H1 (cell line): ENCODE measurements at regions not wholly inside any gene's neighbourhood (a gene's known extent, or its start where the extent isn't known, plus 50 kb on each side); places are given as distances from the start of the nearest gene placed in this dataset.

Experiments
- CTCF ChIA-PET: fragments of 300-600 bp; sonication (Branson Sonifier 250); formaldehyde crosslinking; loops from one replicate; lab custom pipeline; 2021; ENCODE audit not compliant: partially characterized antibody; lab: Charles Lee
- POLR2A ChIA-PET: fragments of 300-600 bp; sonication (Branson Sonifier 250); formaldehyde crosslinking; loops from one replicate; lab custom pipeline; 2021; ENCODE audit warnings: inconsistent platforms; ENCODE audit not compliant: partially characterized antibody; lab: Charles Lee
- DNase-seq, 2 experiments: peaks; one replicate each; pipeline versions ENCODE4 v3.0.0 to v3.0.0-alpha.2; 2010 to 2022; ENCODE audit warnings: low spot score in 2 of 2, low read depth in 1 of 2, mixed read lengths in 1 of 2
- FAIRE-seq: peaks from 2 replicates; lab custom pipeline; 2011; peaks lifted over from hg19 to GRCh38; lab: Jason Lieb, UNC
- H2AFZ ChIP-seq: 2 replicates; pipeline ENCODE4 v1.8.1; 2012; ENCODE audit warnings: low read length, inconsistent platforms
- H2AK5ac ChIP-seq: 2 replicates; pipeline ENCODE4 v1.6.1; 2013; ENCODE audit warnings: low read depth, low read length
- H2BK120ac ChIP-seq: replicated peaks from 2 replicates; pipeline ENCODE3; 2013; ENCODE audit warnings: low read depth, low read length, inconsistent platforms
- H2BK12ac ChIP-seq: 2 replicates; pipeline ENCODE4 v1.6.1; 2013; ENCODE audit warnings: low read depth, low read length
- H2BK15ac ChIP-seq: 2 replicates; pipeline ENCODE4 v1.6.1; 2013; ENCODE audit warnings: low read length
- H2BK20ac ChIP-seq: 2 replicates; pipeline ENCODE4 v1.6.1; 2013; ENCODE audit warnings: low read length
- H2BK5ac ChIP-seq: 2 replicates; pipeline ENCODE4 v1.6.1; 2013; ENCODE audit warnings: low read depth, low read length
- H3K14ac ChIP-seq: 2 replicates; pipeline ENCODE4 v1.6.1; 2013; ENCODE audit warnings: inconsistent platforms; ENCODE audit not compliant: insufficient read length
- H3K18ac ChIP-seq: 2 replicates; pipeline ENCODE4 v1.6.1; 2013; ENCODE audit warnings: low read length; ENCODE audit errors: extremely low read depth
- H3K23ac ChIP-seq: 2 replicates; pipeline ENCODE4 v1.6.1; 2013; ENCODE audit warnings: inconsistent platforms; ENCODE audit not compliant: insufficient read length
- H3K23me2 ChIP-seq: 2 replicates; pipeline ENCODE4 v1.6.1; 2013; ENCODE audit warnings: low read depth, low read length
- H3K27ac ChIP-seq: 2 replicates; pipeline ENCODE4 v1.6.1; 2011; ENCODE audit warnings: low read depth, low read length, inconsistent platforms
- H3K27me3 ChIP-seq, 4 experiments: replicated peaks in 1 of 4; 1 replicate in 1 of 4; 2 replicates in 3 of 4; pipeline versions ENCODE4 v1.6.1 to v1.8.1; 2011 to 2013; ENCODE audit warnings: low read length in 3 of 4, mild to moderate bottlenecking in 3 of 4, inconsistent platforms in 2 of 4, mixed read lengths in 2 of 4, moderate library complexity in 1 of 4; ENCODE audit not compliant: control insufficient read depth in 3 of 4, insufficient read depth in 3 of 4; ENCODE audit errors: extremely low read depth in 1 of 4
- H3K36me3 ChIP-seq, 4 experiments: 2 replicates each; pipeline versions ENCODE4 v1.6.1 to v1.8.1; 2011 to 2013; ENCODE audit warnings: mild to moderate bottlenecking in 4 of 4, low read length in 3 of 4, moderate library complexity in 2 of 4, control low read depth in 1 of 4, inconsistent platforms in 1 of 4; ENCODE audit not compliant: insufficient read depth in 4 of 4, control insufficient read depth in 2 of 4
- H3K4ac ChIP-seq: replicated peaks from 2 replicates; pipeline ENCODE3; 2013; ENCODE audit warnings: low read length, low read depth, mixed read lengths, inconsistent platforms; ENCODE audit not compliant: insufficient read length
- H3K4me1 ChIP-seq, 4 experiments: replicated peaks in 1 of 4; 1 replicate in 1 of 4; 2 replicates in 3 of 4; pipeline versions ENCODE4 v1.6.1 to v1.8.1; 2011 to 2013; ENCODE audit warnings: low read length in 3 of 4, inconsistent platforms in 2 of 4, mixed read lengths in 1 of 4; ENCODE audit not compliant: insufficient read depth in 4 of 4, control insufficient read depth in 3 of 4
- H3K4me2 ChIP-seq, 2 experiments: 2 replicates each; pipeline versions ENCODE4 v1.6.1 to v1.8.1; 2011 to 2013; ENCODE audit warnings: low read depth in 2 of 2, low read length in 2 of 2, control low read depth in 1 of 2, inconsistent platforms in 1 of 2, mild to moderate bottlenecking in 1 of 2; ENCODE audit not compliant: insufficient read depth in 1 of 2
- H3K4me3 ChIP-seq, 4 experiments: fragments of 200-600, 300-600 bp in 1 of 4; sonication (generic), shearing (Covaris generic), sonication (Bioruptor Twin) in 1 of 4; 2 replicates each; pipeline versions ENCODE4 v1.5.1 to v1.8.1; 2011 to 2016; ENCODE audit warnings: low read length in 4 of 4, low read depth in 3 of 4, control low read depth in 2 of 4, inconsistent platforms in 2 of 4, mild to moderate bottlenecking in 2 of 4, mixed read lengths in 1 of 4, moderate library complexity in 1 of 4; ENCODE audit not compliant: insufficient read depth in 2 of 4; ENCODE audit errors: extremely low read depth in 1 of 4
- H3K56ac ChIP-seq: replicated peaks from 2 replicates; pipeline ENCODE3; 2013; ENCODE audit warnings: low read depth, mild to moderate bottlenecking, mixed read lengths, low read length, inconsistent platforms; ENCODE audit not compliant: insufficient read length
- H3K79me1 ChIP-seq: 2 replicates; pipeline ENCODE4 v1.6.1; 2013; ENCODE audit warnings: low read depth, low read length, control low read depth
- H3K79me2 ChIP-seq, 2 experiments: 2 replicates each; pipeline versions ENCODE4 v1.6.1 to v1.8.1; 2012 to 2013; ENCODE audit warnings: low read length in 2 of 2, mild to moderate bottlenecking in 2 of 2, inconsistent platforms in 1 of 2; ENCODE audit not compliant: insufficient read depth in 2 of 2, control insufficient read depth in 1 of 2
- H3K9ac ChIP-seq, 4 experiments: replicated peaks in 1 of 4; 1 replicate in 1 of 4; 2 replicates in 3 of 4; pipeline versions ENCODE4 v1.6.1 to v1.8.1; 2011 to 2013; ENCODE audit warnings: low read depth in 3 of 4, low read length in 3 of 4, control low read depth in 2 of 4, mild to moderate bottlenecking in 2 of 4, moderate library complexity in 2 of 4, inconsistent platforms in 1 of 4; ENCODE audit errors: extremely low read depth in 1 of 4
- H3K9me3 ChIP-seq, 2 experiments: 2 replicates each; pipeline versions ENCODE4 v1.6.1 to v1.8.1; 2012 to 2013; ENCODE audit warnings: mild to moderate bottlenecking in 2 of 2, moderate library complexity in 2 of 2, control low read depth in 1 of 2, inconsistent platforms in 1 of 2, low read depth in 1 of 2, low read length in 1 of 2, mixed read lengths in 1 of 2; ENCODE audit not compliant: insufficient read depth in 2 of 2
- H4K20me1 ChIP-seq, 2 experiments: replicated peaks in 1 of 2; 2 replicates each; pipeline versions ENCODE3 to v1.8.1; 2011 to 2013; ENCODE audit warnings: inconsistent platforms in 2 of 2, low read length in 2 of 2, mild to moderate bottlenecking in 1 of 2; ENCODE audit not compliant: insufficient read depth in 2 of 2, control insufficient read depth in 1 of 2
- H4K5ac ChIP-seq: 2 replicates; pipeline ENCODE4 v1.6.1; 2013; ENCODE audit warnings: low read length, low read depth, mixed read lengths, inconsistent platforms; ENCODE audit not compliant: insufficient read length
- H4K8ac ChIP-seq: 2 replicates; pipeline ENCODE4 v1.8.0; 2013; ENCODE audit warnings: mild to moderate bottlenecking, moderate library complexity, low read length, inconsistent platforms; ENCODE audit not compliant: insufficient read depth; ENCODE audit errors: extremely low read depth
- H4K91ac ChIP-seq: replicated peaks from 2 replicates; pipeline ENCODE3; 2013; ENCODE audit warnings: low read length, mixed read lengths, inconsistent platforms; ENCODE audit not compliant: insufficient read length
- BRCA1 ChIP-seq: IDR thresholded peaks from 2 replicates; pipeline ENCODE4 v1.6.1; 2012; ENCODE audit warnings: low read depth, low read length, improper control_type of control experiment
- CTCF ChIP-seq, 3 experiments: IDR thresholded peaks; 1 replicate in 2 of 3; 2 replicates in 1 of 3; pipeline versions ENCODE4 v1.5.1 to v1.6.1; 2011; ENCODE audit warnings: low read length in 3 of 3, mild to moderate bottlenecking in 3 of 3, inconsistent platforms in 2 of 3, low read depth in 1 of 3, moderate library complexity in 1 of 3; ENCODE audit not compliant: insufficient read depth in 1 of 3; ENCODE audit errors: control extremely low read depth in 1 of 3
- RAD21 ChIP-seq, 2 experiments: IDR thresholded peaks in 1 of 2; conservative IDR thresholded peaks in 1 of 2; 2 replicates each; pipeline ENCODE4 v1.6.1; 2011; ENCODE audit warnings: low read depth in 2 of 2, low read length in 2 of 2, improper control_type of control experiment in 1 of 2, inconsistent platforms in 1 of 2, mild to moderate bottlenecking in 1 of 2, moderate library complexity in 1 of 2
- RXRA ChIP-seq: IDR thresholded peaks from 2 replicates; pipeline ENCODE4 v1.6.1; 2011; ENCODE audit warnings: low read depth, mild to moderate bottlenecking, low read length, moderate library complexity; ENCODE audit not compliant: insufficient read depth
- WGBS, 2 experiments: shearing (Covaris generic) in 1 of 2; methylation state at CpG; one replicate each; pipeline versions ENCODE4 v1.1.6 to v1.1.7; 2013 to 2015; ENCODE audit warnings: low lambda C conversion rate in 2 of 2, mixed read lengths in 2 of 2, inconsistent platforms in 1 of 2, low coverage in 1 of 2, missing lambda C conversion rate in 1 of 2; ENCODE audit not compliant: insufficient replicate concordance in 2 of 2, insufficient coverage in 1 of 2, insufficient read length in 1 of 2; ENCODE audit errors: extremely low coverage in 1 of 2, missing lambda C conversion rate in 1 of 2; 5-methylcytosine and 5-hydroxymethylcytosine counted together

- TF ChIP-seq RXRA: no peak
Observed at GRCh38 chr14:25944020-25944419, 653.8 kb downstream of the NOVA1 start (continued).

GRCh38 chr14:25943329-25943728, 654.5 kb downstream of the NOVA1 start:
- no peak overlapping the region for H2AFZ ChIP-seq
- 100% methylated on average over 1 of the region's 1 CpG; no CpG with 5 or more reads in 1 of the 2 experiments for WGBS, 2 experiments
- H3K23me2 ChIP-seq: no peaks in the 10 kb centered on the region
- no peak overlapping the region for H3K14ac ChIP-seq
- H2BK20ac ChIP-seq: no peak overlapping the region
- no peak overlapping the region for H3K18ac ChIP-seq
- H3K27me3 ChIP-seq: no peaks in the 10 kb centered on the region; a peak in 1 of 7 replicates
- no peak overlapping the region for H4K8ac ChIP-seq
- H4K5ac ChIP-seq: no peak overlapping the region
- H3K4ac ChIP-seq: no peak overlapping the region
- no peak overlapping the region for H3K9ac ChIP-seq
- H3K23ac ChIP-seq: no peak overlapping the region
- no peak overlapping the region for H3K56ac ChIP-seq
- TF ChIP-seq RXRA: no peak
- TF ChIP-seq CTCF (IDR thresholded peaks at IDR 0.05; ENCODE audit: control extremely low read depth in 1 of 3, insufficient read depth in 1 of 3, low read depth in 1 of 3, low read length in 3 of 3): 0 out of 4 replicates have a peak, but pooled peaks of 1 of the 3 experiments have one; percentile 14
- TF ChIP-seq RAD21 (IDR thresholded peaks at IDR 0.05 in 1 of 2, conservative IDR thresholded peaks at IDR 0.05 in 1 of 2; ENCODE audit: low read depth in 2 of 2, low read length in 2 of 2): peak; percentile 37 to 39; a peak in 3 of 4 replicates
- TF ChIP-seq BRCA1: no peak
- no peak overlapping the region for H3K4me3 ChIP-seq
- no peak overlapping the region for H2BK5ac ChIP-seq
- no peak for FAIRE-seq
- H3K79me2 ChIP-seq: no peaks in the 10 kb centered on the region
- H3K9me3 ChIP-seq: no peaks in the 10 kb centered on the region
- no peaks in the 10 kb centered on the region for H3K36me3 ChIP-seq
- CTCF ChIA-PET: interaction anchor here (1.4 kb wide), 2 partner anchors 37 to 65 kb away, joined by 3 to 7 read pairs; no protein-coding TSS in a partner anchor
- POLR2A ChIA-PET: no interaction called here
- no peak overlapping the region for H2AK5ac ChIP-seq
- no peak overlapping the region for H4K91ac ChIP-seq
- no peaks in the 10 kb centered on the region for H4K20me1 ChIP-seq
- H3K79me1 ChIP-seq: no peaks in the 10 kb centered on the region
- H3K4me1 ChIP-seq: no peaks in the 10 kb centered on the region
- no peak overlapping the region for H2BK120ac ChIP-seq
- no peak overlapping the region for H3K27ac ChIP-seq
- H2BK15ac ChIP-seq: no peak overlapping the region
- no peak overlapping the region for H3K4me2 ChIP-seq
- no peak for DNase-seq
- no peak overlapping the region for H2BK12ac ChIP-seq
